NCI-H2227 treated with DMSO at 0.1 percent for 48 hours (cell line): ENCODE measurements at regions not wholly inside any gene's neighbourhood (a gene's known extent, or its start where the extent isn't known, plus 50 kb on each side); places are given as distances from the start of the nearest gene placed in this dataset.
"Not testable (repeated sequence)": the region's sequence is repeated elsewhere in the genome, so short reads cannot be mapped to it uniquely, and the experiment has no call there.

Experiments
- DNase-seq: peaks from one replicate; lab custom pipeline; 2025; lab: John Stamatoyannopoulos, UW

GRCh38 chr22:22120160-22120559, 124.4 kb upstream of the VPREB1 start:
- no peak for DNase-seq

- DNase-seq: no peak
These were observed 125.6 kb upstream of the VPREB1 start for GRCh38 chr22:22118987-22119386.

GRCh38 chr22:22117864-22118544, 126.6 kb upstream of the VPREB1 start:
- not testable (repeated sequence) for DNase-seq

DNA sequence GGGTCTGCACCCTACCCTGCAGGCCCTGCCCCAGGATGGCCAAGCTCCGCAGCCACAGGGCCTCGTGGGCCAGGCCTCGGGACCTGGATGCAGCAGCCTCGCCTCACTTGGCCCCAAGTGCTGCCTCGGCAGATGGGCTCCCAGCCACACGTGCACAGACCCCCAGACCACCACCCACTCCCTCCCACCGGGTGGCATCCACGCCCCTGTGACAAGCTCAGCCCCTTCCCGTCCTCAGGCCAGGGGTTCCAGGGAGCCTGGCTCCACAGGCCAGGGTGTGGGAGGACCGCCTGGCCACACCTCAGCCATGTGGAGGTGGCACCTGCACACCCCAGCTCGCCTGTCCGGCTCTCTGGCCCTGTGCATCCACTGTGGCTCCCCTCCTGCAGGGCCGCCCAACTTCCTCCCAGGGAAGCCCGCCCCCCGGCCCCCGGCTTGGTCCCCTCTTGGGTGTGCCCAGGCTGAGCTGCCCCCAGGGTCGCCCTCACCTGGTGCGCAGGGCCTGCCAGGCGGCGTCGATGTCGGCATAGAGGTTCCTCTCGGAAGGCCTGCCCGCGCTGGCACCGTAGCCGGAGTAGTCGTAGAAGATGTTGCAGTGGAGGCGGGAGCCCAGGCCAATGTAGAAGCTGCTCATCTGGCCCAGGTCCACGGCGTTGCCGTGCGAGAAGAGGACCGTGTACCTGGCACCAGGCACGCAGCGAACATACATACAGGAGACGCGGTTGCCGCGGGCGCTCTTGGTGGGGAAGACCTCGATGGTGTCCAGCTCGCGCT, 127.4 kb upstream of the VPREB1 start:
- DNase-seq: not testable (repeated sequence)

DNA sequence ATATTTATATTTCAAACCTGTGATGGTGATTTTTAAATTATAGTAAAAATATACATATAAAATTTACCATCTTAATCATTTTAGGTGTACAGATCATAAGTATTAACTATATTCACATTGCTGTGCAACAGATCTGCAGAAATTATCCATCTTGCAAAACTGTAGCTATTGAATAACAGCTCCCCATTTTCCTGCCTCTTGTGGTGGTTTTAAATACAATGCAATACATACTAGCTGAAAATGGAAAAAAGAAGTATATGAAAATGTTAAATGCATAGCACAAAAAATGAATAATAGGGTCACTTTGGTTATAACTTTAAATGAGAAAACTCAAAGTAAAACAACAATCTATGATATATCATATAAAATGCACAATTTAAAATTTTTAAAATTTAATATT, 130.9 kb upstream of the VPREB1 start:
- no peak for DNase-seq

- no peak for DNase-seq
These were observed 130.1 kb upstream of the TOP3B start for GRCh38 chr22:22112533-22113294.

GRCh38 chr22:22111983-22112382, 129.4 kb upstream of the TOP3B start:
- no peak for DNase-seq

DNA sequence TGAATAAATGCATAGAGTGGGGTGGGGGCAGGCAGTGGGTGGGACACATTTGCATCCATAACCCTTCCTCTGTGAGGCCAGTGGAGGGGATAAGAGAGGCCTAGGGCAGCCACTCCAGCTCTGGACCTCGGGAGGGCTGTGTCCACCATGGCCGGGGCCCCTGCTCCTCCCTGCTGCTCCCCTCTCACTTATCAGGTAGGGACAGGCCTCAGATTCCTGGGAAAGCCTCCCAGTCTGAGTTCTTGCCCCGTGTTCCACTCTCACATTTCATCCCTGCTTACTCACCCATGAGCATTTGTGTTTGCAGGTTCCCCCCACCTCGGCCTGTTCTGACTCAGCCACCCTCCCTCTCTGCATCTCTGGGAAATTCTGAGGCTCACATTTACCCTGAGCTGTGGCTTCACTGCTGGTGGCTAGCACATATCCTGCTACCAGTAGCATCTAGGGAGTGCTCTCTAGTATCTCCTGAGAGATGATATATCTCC, 128.7 kb upstream of the TOP3B start:
- DNase-seq: no peak

- no peak for DNase-seq
These were observed 128.1 kb upstream of the TOP3B start for GRCh38 chr22:22110548-22111266.

GRCh38 chr22:22109693-22110466, 127.3 kb upstream of the TOP3B start:
- no peak for DNase-seq

- no peak for DNase-seq
These were observed 124.3 kb upstream of the TOP3B start for GRCh38 chr22:22106855-22107254.

- DNase-seq: no peak
These were observed 122.8 kb upstream of the TOP3B start for GRCh38 chr22:22105364-22105763.

DNA sequence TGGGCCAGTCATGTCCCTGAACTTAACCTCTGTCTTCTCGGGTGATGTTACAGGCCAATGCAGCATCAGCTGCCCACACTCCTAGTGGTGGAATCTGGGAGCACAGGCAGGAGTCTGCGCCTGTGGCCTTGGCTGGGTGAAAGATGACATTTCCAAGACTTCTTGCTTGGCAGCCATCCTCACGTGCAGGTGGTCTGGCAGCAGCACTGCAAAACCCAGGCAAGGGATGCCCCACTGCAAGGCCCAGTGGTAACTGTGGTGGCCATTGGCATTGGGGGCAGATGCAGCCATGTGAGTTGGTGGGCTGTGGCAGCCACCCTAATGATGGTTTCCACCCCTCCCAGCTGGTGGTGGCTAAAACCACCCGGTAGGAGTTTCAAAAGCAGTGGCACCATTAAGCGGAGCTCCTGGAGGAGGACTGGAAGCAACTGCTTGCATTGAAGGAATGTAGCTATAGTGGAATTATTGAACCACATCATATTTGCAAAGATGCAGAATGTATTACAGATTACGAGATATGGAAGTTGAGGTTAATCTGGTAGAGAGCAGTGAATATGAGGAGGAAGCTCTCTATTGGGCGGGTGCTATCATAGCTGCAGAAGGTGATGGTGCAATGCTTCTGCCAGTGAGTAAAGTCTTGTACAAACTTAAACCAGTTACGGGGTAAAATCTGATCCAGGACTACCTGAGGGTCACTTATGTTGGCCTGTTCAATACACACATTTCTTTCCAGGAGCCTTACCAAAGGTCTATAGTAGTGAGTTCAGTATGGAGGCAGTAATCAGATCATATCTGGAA, 120.7 kb upstream of the TOP3B start:
- DNase-seq: no peak

DNA sequence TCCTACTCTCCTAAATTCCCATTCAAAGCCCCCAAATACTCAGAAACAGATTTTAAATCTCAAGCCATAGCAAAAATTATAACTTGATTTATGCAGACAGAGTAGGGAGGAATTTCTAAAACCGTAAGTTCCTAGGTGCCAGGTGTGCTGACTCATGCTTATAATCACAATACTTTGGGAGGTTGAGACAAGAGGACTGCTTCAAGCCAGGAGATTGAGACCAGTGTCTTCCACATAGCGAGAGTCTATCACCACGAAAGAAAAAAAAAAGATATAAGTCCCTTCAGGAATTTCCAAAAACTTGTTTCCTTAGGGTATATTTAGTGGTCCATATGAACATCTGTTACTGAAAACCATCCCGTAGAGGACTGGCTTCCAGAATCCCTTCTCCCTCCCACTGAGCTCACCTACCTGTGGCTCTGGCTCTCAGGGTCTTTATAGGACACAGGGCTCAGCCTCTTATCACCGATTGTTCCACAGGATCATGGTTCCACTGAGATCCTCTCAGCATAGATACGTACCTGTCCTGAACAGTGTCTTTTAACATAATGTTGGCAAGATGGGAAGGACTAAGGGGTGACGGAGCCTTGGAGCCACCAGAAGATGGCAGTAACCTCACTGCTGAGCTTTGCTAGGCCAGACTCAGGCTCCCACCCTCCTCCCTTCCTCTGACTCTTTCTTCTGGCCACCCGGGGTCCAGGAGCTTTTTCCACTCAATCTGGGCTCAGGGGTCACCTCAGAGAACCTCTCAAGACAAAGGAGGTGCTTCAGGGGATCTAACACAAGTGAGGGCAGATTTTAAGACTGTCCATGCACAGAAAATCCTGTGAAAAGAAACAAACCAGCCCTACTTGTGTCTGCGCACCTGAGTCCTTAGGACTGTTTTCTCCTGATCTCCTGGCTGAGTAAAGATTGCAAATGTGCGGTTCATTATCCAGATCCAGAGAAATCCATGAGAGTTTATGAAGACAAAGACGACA, 117.5 kb upstream of the TOP3B start:
- DNase-seq: no peak

DNA sequence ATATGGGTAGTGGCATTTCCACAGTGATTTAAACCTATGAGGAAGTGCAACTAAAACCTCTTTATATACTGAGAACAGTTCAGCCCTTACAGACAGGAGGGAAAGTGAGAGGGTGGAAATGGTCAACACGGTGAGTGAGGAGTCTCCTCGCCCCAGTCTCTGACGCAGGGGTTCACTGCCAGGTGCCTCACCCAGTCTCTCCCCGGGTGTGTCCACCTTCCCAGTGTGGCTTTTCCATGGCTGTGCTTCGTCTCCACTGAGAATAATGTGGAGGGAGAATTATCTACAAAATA, 116.6 kb upstream of the TOP3B start:
- no peak for DNase-seq

GRCh38 chr22:22098457-22099193, 116.0 kb upstream of the TOP3B start:
- no peak for DNase-seq

- no peak for DNase-seq
These were observed 115.2 kb upstream of the TOP3B start for GRCh38 chr22:22097727-22098228.

GRCh38 chr22:22094921-22095320, 112.3 kb upstream of the TOP3B start:
- no peak for DNase-seq

- DNase-seq: no peak
These were observed 111.9 kb upstream of the TOP3B start for GRCh38 chr22:22094514-22094913.
